Progenitor cell of endocrine pancreas (in vitro differentiated cells): ENCODE measurements at regions not wholly inside any gene's neighbourhood (a gene's known extent, or its start where the extent isn't known, plus 50 kb on each side); places are given as distances from the start of the nearest gene placed in this dataset.
"Not testable (repeated sequence)": the region's sequence is repeated elsewhere in the genome, so short reads cannot be mapped to it uniquely, and the experiment has no call there.

Source experiments
- DNase-seq: peaks from one replicate; pipeline ENCODE4 v3.0.0; 2021; ENCODE audit warnings: low spot score; ENCODE audit not compliant: unreplicated experiment
- H3K27ac Mint-ChIP-seq: 2 replicates; pipeline ENCODE4 v1.8.0; 2021; ENCODE audit warnings: mild to moderate bottlenecking, moderate library complexity, mixed read lengths
- H3K27me3 Mint-ChIP-seq: 2 replicates; pipeline ENCODE4 v1.8.0; 2021; ENCODE audit warnings: mixed read lengths
- H3K36me3 Mint-ChIP-seq: 2 replicates; pipeline ENCODE4 v1.8.0; 2022; ENCODE audit warnings: mixed read lengths; ENCODE audit not compliant: insufficient read depth
- H3K4me1 Mint-ChIP-seq: 2 replicates; pipeline ENCODE4 v1.8.0; 2021; ENCODE audit warnings: low read depth, mixed read lengths
- H3K4me3 Mint-ChIP-seq: 2 replicates; pipeline ENCODE4 v1.8.0; 2021; ENCODE audit warnings: low read depth, mild to moderate bottlenecking, moderate library complexity, mixed read lengths
- H3K9me3 Mint-ChIP-seq: 2 replicates; pipeline ENCODE4 v1.8.0; 2021; ENCODE audit warnings: low read depth, mixed read lengths
- TF ChIP-seq, protein P1 (sequence below): fragments of 200-600 bp; sonication (generic); IDR thresholded peaks from one replicate; pipeline ENCODE4 v1.5.0; 2021; ENCODE audit warnings: antibody characterized with exemption, mild to moderate bottlenecking; ENCODE audit not compliant: unreplicated experiment

DNA sequence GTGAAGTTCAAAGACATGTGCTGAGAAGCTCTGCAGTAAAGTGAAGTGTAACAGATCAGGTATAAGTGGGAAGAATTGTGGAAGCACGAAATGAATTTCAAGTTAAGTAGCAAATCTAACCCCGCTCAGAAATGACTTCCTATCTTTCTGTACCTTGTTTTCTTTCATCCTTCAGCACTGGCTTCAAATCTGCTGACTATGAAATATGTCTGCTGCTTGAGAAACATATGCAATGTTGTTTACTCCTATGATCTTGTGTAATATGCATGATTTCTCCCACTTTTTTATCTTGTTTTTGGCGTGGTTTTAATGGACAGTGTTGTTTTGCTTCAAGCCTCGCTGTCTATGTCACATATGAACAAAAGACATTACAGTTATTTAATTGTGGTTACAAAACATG, 545.3 kb upstream of the NCAM2 start:
- H3K27me3 Mint-ChIP-seq = no peaks in the 10 kb centered on the region
- H3K4me1 Mint-ChIP-seq = no peaks in the 10 kb centered on the region
- DNase-seq = no peak
- no peak overlapping the region for H3K4me3 Mint-ChIP-seq
- H3K9me3 Mint-ChIP-seq = no peaks in the 10 kb centered on the region
- H3K36me3 Mint-ChIP-seq = no peaks in the 10 kb centered on the region
- TF ChIP-seq, protein P1, sequence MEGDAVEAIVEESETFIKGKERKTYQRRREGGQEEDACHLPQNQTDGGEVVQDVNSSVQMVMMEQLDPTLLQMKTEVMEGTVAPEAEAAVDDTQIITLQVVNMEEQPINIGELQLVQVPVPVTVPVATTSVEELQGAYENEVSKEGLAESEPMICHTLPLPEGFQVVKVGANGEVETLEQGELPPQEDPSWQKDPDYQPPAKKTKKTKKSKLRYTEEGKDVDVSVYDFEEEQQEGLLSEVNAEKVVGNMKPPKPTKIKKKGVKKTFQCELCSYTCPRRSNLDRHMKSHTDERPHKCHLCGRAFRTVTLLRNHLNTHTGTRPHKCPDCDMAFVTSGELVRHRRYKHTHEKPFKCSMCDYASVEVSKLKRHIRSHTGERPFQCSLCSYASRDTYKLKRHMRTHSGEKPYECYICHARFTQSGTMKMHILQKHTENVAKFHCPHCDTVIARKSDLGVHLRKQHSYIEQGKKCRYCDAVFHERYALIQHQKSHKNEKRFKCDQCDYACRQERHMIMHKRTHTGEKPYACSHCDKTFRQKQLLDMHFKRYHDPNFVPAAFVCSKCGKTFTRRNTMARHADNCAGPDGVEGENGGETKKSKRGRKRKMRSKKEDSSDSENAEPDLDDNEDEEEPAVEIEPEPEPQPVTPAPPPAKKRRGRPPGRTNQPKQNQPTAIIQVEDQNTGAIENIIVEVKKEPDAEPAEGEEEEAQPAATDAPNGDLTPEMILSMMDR = no peak
- no peak overlapping the region for H3K27ac Mint-ChIP-seq

DNA sequence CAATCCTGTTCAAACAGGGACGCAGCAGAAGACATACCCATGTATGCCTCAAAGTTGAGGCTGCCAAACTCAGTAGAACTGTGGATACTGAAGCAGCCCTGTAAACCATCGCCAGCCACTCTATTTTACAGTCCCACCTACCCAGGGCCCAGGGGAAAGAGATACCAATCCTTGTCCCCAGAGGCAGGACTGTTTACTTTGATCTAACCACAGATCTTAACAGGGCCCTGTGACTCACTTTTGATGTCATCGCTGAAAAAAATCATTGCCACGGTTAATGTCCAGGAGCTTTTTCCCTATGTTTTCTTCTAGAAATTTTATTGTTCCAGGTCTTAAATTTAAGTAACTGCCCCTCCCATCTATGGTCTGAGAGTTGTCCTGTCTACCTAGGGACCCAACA, 538.4 kb upstream of the NCAM2 start:
- H3K4me3 Mint-ChIP-seq = no peak overlapping the region
- DNase-seq = no peak
- TF ChIP-seq, protein P1 = no peak
- H3K9me3 Mint-ChIP-seq = peaks cover 6% of the 10 kb centered on the region
- no peaks in the 10 kb centered on the region for H3K36me3 Mint-ChIP-seq
- no peaks in the 10 kb centered on the region for H3K4me1 Mint-ChIP-seq
- H3K27ac Mint-ChIP-seq = no peak overlapping the region
- no peaks in the 10 kb centered on the region for H3K27me3 Mint-ChIP-seq

DNA sequence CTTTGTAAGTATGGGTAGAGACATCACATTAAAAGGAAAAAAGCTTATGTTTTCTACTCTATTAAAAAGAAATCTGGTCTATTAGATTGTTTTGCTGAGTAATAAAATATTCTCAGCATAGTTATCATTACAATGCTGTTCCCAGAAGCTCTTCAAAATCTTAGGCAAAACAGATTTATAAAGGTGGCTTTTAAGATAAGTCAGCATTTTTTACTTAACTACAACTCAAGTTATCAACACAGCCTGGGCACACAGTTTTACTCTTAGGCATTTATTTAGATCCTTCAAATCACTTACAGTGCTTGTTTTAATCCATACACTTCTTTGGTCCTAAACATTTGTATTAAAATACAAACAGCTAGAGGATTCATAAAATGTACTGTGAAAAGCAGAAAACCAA, 534.8 kb upstream of the NCAM2 start:
- Mint-ChIP-seq H3K27me3 (no peaks in the 10 kb centered on the region), H3K4me1 (no peaks in the 10 kb centered on the region), H3K36me3 (no peaks in the 10 kb centered on the region), H3K27ac (no peak overlapping the region), H3K9me3 (peaks cover 6% of the 10 kb centered on the region), H3K4me3 (no peak overlapping the region)
- no peak for DNase-seq
- TF ChIP-seq, protein P1 = no peak

DNA sequence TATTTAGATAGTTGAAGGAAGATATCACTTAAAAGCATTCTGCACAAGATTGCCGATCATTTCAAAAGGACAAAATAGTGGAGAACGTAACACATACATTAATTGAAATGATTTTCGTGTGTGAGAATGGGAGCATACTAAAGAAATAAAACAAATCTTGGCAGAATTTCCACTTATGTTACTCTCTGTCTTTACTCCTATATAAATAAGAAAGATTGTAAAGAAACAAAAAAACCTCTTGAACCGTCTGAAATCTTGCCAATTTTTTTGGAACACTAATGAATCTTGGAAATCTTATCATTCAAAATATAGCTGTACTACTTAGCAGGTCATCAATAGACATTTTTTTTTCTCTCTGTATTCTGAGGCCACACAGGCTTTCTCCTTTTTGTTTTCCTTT, 528.8 kb upstream of the NCAM2 start:
- no peak overlapping the region for H3K27ac Mint-ChIP-seq
- H3K27me3 Mint-ChIP-seq = no peaks in the 10 kb centered on the region
- no peak for DNase-seq
- no peaks in the 10 kb centered on the region for H3K9me3 Mint-ChIP-seq
- no peaks in the 10 kb centered on the region for H3K36me3 Mint-ChIP-seq
- no peaks in the 10 kb centered on the region for H3K4me1 Mint-ChIP-seq
- TF ChIP-seq, protein P1 = no peak
- H3K4me3 Mint-ChIP-seq = no peak overlapping the region

DNA sequence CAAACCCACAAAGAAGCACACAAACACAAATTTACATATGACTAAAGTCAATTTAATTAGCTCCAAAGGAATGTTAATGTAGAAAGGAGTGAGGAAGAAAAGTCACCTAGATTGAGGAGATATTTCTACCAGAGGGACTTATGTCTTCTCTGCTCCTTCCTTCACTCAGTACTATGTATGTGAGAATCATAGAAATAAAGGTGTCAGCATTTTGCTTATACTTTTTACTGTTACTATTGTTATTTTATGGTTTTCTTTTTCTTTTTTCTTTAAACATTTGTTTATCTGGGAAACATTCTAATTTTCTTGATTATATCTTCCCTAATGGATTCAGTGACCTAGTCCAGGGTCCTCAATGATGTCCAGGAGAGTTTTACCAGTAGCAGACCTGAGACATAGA, 511.9 kb upstream of the NCAM2 start:
- Mint-ChIP-seq H3K9me3 (no peaks in the 10 kb centered on the region), H3K27ac (no peak overlapping the region), H3K27me3 (no peaks in the 10 kb centered on the region), H3K36me3 (no peaks in the 10 kb centered on the region), H3K4me1 (no peaks in the 10 kb centered on the region), H3K4me3 (no peak overlapping the region)
- DNase-seq = no peak
- TF ChIP-seq, protein P1 = no peak

DNA sequence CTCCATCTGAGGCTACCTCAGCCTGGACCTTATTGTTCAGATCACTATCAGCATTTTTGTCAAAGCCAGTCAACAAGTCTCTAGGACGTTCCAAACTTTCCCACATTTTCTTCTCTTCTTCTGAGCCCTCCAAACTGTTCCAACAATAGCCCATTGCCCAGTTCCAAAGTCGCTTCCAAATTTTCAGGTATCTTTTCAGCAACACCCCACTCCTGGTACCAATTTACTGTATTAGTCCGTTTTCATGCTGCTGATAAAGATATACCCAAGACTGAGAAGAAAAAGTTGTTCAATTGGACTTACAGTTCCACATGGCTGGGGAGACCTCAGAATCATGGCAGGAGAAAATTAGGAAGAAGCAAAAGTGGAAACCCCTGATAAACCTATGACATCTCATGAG, 495.3 kb upstream of the NCAM2 start:
- H3K27ac Mint-ChIP-seq, DNase-seq, H3K4me1 Mint-ChIP-seq, H3K4me3 Mint-ChIP-seq, H3K36me3 Mint-ChIP-seq, H3K27me3 Mint-ChIP-seq: not testable (repeated sequence)
- H3K9me3 Mint-ChIP-seq = peaks cover 34% of the 10 kb centered on the region
